ENCODE measurements at regions not wholly inside any gene's neighbourhood (a gene's known extent, or its start where the extent isn't known, plus 50 kb on each side); places are given as distances from the start of the nearest gene placed in this dataset.

DNA sequence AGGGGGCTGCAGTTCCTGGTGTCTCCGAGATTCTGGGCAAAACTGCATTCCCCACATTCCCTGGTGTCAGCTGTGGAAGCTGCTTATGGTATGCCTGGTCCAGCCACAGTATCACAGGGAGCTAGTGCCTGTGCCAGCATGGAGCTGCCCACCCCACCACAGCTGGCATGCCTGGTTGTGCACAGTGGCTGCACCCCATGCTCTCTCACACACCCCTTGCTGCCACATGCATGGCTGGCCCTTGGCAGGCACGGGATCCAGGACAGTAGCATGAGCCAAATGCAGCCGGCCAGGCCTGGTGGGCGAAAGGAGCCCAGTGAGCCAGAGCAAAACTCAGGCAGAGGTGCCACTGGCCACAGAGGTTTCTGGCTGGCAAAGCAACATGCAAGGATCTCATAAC lies 418.0 kb upstream of the SPOCK3 start:
- no peak for DNase-seq

DNA sequence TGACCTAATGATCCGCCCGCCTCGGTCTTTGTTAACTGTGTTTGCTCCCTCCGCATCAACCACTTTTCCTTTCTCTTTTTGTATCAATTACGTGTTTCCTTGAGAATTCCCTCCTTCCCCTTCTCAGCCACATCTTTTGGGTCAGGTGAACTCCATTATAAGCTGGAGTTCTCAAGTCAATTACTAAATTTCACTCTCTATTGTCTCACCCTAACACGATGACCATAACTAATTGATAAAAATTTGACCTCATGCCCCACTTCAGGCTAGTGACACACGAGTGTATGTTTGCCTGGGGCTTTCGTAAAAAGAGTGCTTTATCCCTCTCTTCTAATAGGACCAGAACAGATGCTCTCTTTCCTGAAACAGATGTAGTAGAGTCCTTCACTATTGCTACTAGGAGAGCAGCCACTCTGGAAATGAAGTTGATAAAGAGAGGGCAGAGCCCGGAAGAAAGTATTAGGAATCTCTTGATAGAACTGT lies 403.6 kb upstream of the ANXA10 start:
- no peak for DNase-seq

DNA sequence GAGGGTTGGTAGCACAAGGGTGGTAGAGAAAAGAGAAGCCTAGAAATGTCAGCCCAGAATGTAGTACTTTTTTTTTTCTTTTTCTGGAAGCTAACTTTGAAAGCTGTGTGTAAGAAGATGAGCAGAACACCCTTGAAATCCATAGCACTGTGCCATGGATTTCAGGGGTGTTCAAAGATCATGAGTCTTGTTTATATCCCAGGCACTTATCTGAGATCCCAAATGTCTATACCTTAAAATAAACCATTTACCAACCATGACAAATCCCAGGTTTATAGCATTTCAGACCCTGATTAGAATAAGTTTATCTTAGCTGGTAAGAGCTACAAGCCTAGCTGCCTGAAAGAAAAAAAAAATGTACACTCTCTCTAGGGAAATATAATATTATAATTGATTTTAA lies 389.9 kb upstream of the ANXA10 start:
- DNase-seq, result no peak

DNA sequence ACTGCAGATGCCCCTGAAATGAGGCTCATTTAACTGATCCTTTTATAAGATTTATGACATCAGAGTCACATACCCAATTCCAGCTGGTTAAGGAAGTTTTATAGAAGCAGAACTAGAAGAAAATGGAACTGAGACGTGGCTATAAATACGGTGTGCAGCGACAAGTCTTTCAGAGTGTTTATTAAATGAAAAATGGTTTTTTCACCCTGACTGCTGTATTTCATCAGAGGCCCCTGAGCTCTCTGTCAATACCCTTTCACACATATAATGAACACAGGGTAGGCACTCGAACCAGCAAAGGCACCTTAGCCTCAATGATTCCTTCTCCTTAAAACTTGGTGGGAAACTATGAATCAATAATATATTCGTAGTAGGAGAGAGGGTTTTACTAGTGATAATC lies 380.8 kb upstream of the ANXA10 start:
- no peak for DNase-seq

DNA sequence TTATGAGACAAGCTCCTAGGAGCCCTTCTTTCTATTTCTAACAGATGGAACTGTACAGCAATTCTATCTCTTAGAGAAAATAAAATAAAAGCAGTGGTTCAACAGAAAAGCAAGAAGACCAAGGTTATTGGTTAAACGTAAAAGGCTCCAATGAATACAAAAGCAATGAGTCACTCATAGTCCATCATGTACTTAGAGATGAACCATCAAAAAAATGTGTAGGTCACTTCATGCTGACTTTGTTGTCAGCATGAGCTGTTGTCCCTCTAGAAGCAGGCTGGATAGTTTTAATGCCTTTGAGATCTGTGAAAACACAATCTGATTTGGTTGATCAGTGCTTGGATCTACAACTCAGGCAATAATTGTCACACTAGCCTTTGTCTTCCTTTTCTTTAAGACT lies 378.6 kb upstream of the ANXA10 start:
- no peak for DNase-seq

DNA sequence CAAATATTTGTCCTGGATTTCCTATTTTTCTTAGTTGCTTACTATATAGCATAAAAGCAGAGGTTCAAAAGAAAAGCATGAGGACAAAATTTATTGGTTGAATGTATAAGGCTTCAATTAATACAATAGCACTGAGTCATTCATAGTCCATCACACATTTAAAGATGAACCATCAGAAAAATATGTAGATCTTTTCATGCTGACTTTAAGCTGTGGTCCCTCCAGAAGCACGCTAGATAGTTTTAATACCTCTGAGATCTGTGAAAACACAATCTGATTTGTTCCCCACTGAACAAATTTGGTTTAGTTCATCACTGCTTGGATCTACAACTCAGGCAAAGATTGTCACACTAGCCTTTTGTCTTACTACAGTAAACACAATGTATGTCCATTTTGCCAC lies 377.2 kb upstream of the ANXA10 start:
- DNase-seq, result no peak

DNA sequence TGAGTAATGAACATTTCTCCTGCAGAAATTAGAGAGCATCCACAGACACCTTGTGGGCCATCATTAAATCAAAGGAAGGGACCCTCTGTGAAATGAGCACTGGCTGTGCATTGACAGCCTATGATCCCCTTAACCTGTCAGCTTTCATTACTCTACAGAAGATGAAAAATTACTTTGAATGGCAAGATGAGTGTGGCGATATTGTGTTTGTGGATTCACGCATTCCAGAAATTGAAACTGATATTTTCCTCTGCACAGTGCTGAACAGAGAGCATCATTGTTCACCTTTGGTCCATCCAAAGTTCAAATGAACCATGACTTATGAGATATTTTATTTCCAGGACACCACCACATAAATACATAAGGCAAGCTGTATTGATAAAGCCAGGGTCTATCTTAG lies 374.8 kb upstream of the ANXA10 start:
- DNase-seq, result no peak

DNA sequence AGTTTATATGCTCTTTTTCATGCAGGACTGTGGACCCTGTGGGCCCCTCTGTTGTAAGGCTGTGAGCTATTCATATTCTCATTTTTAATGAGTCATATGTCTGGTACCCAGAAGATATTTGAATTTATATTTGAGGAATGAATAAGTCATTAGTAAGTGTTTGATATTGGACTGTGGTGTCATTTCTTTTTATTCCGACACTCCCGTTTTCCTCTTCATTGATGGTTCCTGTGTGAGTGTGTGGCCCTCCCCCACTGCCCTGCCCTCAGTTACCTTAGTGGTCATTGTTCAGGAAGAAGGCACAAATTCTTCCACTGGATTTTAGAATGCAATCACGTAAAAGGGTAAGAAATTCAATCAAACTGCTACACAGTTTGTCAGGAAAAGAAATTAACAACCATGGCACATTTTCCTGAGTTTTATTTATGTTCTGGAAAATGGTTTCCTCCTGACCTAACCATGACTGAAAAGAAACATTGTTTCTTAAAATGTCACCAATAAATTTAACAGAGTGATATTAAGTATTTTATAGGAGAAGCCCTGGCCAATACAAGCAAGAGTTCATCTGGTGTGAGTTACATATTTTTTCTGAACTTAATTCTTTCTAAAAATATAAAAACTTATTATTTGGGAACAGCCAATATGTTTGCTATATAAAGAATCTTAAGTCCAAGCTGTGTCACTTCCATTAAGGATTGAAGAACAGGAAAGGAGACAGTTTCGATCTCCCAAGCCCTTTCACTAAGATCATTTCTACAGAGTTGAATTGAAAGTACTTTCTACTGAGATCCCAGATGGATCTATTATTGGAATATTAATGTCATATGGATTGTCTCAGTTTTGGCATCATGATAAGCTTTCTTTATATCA lies 370.5 kb upstream of the ANXA10 start:
- no peak for DNase-seq

DNA sequence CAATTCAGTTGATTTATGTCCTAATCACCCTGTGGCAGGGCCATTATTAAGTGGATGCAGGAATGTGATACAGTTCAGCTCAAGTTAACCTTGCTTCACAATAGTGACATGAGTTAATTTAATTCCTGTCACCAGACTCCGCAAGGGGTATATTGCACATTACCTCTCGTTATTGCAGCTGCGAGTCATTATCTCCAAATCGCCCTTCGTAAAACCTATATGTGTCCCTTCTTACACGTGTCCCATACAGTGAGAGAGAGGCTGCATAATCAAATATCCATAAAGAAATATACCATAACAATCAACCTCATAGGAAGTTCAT lies 369.9 kb upstream of the ANXA10 start:
- DNase-seq, result no peak

DNA sequence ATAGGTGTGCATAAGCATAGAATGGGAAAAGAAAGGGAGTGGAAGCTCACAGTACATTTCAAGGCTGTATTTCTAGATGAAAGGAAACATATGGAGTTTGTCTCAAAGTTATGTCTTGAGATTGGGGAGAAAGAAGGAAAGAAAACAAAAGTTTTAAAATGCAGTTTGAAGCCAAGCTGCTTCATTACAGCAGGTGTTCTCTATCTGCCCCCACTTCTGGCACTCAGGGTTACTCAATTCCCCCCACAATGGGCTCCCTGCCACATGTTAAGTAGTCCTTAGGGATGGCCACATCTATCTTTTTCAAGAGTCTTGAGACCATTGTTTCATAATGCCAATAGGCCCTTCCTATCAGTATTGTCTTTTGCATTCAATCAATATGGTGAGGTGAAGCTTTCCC lies 367.4 kb upstream of the ANXA10 start:
- DNase-seq, result no peak

DNA sequence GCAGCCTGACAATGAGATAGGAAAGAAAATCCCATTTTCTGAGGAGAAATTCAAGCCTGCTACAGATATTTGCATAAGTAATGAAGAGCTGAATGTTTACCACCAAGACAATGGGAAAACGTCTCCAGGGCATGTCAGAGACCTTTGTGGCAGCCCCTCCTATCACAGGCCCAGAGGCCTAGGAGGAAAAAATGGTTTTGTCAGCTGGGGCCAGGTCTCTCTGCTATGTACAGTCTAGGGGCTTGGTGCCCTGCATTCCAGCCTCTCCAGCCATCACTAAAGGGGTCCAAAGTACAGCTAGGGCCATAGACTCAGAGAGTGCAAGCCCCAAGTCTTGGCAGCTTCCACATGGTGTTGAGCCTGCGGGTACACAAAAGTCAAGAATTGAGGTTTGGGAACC lies 361.6 kb upstream of the ANXA10 start:
- DNase-seq, result no peak

DNA sequence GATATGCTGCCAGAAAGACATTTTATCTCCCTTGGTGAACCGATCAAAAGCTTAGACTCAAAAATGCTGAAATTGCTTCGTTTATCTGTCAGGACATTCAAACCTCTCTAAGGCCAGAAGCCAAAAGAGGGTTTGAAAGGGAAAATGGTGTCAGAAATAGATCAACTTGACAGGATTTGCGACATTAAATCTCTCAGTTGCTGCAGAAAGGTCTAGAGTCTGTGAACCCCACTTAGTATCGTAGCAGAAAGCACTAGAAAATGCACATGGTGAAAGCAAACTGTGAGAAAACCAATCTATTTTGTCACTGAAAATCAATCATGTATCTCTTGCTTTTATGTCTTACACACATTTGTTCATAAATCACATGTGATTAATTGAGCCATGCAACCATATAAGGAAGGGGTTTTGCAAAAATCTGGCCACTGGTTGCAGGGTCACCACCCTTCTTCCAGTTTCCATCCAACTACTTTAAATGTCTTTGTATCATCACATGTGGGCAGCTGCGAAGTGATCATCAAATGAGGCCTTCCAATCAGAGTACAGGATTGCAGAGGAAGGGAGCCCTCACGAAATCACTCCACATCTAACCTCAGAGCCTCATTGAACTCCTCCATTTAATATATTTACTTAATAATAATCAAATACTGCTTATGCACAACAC lies 347.2 kb upstream of the ANXA10 start:
- no peak for DNase-seq

DNA sequence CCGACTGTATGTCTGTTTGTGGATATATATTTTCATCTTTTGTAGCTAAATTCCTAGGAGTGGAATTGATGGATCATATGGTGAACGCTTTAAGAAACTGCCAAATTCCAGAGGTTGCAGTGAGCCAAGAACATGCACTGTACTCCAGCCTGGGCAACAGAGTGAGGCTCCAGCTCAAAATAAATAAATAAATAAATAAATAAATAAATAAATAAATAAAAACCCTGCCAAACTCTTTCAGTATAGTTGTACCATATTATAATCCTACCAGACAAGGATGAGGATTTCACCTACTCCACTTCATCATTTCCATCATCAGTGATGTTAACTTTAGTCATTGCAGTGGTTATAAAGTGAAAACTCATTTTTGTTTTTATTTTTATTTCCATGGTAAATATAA lies 325.1 kb upstream of the ANXA10 start:
- no peak for DNase-seq

DNA sequence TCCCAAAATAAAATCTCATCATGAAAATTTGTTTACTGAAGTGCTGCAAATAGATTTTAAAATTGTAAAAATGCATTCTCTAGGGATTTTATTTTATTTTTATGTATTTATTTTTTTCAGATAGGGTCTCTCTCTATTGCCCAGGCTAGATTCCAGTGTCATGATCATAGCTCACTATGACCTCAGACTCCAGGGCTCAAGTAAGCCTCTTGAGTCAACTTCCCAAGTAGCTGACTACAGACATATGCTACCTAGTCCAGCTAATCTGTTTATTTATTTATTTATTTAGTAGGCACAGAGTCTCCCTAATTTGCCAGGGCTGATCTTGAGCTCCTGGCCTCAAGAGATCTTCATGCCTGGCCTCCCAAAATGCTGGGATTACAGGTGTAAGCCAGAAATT lies 317.7 kb upstream of the ANXA10 start:
- no peak for DNase-seq

DNA sequence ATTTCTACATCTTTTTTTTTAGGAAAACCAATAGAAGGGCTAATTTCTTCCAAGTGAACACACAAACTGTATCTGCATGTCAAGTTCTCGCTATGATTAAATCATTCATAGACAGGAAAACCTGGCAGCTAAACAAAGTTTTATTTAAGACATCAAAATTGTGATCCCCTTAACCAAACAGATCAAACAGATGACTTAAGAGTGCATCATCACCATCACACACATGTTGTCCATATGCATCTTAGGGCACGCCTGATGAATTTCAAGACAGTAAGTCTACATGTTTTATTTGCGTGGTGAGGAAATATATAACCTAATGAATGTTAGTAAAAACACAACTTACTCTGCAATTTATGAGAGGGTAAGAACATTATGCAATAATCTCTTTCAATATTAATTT lies 317.0 kb upstream of the ANXA10 start:
- DNase-seq, result no peak

DNA sequence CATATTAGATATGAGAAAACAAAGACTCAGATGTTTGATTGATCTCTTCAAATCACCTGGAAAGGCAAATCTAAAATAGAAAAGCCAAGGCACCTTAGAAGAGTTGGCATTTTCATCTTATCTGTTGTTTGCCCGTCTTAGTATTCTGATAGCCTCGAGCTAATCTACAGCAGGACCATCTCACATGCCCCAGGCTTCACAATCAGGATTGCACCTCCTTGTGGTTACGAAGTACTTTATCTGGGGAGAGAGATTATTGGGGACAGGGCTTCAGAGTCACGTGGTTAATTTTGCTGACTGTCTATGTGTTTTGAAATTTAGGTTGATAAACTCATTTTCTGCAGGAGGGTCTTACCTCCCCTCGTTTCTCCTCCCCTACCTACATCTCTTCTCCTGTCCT lies 313.1 kb upstream of the ANXA10 start:
- DNase-seq, result no peak

DNA sequence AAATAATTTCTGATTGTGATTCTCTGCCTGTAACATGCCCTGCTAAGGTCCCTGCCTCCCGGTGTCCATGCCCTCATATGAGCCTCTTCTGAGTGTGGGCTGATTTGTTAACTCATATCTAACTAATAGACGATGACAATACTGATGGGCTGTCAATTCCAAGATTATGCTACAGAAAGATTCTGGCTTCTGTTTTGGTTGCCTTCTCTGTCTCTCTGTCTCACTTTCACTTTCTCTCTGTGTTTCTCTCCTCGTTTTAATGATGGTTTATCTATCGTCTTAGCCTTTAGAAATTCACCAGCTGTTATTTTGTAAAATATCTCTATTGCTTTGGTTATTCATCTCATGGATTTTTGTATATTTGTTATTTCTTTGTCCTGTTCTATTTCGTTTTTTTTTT lies 312.5 kb upstream of the ANXA10 start:
- DNase-seq, result no peak

DNA sequence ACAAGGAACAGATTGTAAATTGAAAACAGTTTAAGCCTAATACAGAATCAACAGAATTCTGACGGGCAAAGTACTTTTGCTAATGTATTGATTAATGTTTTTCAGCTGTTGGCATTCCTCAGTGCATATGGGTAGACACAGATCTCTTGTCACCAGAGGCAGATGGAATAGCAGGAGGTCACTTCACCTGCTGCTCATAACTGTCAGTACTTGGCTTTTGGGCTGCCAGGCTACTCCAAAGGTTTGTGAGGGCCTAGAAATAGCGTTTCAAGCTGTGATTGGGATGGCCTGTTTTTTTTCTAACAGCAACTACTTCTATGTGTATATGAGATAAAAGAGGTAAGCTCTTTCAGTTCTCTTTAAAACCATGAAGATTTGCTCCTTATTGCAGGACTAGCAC lies 307.5 kb upstream of the ANXA10 start:
- no peak for DNase-seq

DNA sequence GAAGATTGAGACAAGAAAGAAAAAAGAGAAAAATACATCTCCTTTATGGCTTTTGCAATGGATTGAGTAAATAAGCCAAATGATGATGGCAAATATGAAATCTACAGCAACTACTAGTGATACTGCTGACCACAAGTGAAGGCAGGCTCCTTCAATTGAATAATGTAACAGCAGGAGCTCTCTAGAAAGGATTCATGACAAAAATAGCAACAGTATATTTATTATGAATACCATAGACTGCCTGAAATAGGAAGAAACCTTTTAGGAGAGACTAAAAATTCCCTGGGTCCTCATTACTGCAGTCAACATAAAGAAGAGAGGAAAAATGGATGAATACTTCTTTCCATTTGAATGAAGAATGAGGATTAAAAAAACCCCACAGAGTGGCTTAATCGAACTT lies 306.8 kb upstream of the ANXA10 start:
- no peak for DNase-seq

DNA sequence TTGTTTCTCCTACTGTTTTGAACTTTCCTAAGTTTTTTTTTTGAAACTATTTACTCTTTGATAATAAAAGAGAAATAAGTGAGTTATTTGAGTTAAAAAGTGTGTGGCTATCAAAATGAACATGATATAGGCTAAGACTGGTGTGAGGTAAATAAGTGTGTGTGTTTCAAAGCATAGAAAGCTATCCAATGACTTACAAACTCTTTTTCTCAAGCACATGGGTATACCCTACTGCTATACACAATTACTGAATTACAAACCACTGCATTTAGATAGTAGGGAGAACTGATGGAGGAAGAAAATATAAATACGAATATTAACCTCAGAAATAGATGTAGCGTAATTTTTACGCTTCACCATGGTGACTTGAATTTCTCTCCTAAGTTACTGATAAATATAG lies 305.8 kb upstream of the ANXA10 start:
- DNase-seq, result no peak

DNA sequence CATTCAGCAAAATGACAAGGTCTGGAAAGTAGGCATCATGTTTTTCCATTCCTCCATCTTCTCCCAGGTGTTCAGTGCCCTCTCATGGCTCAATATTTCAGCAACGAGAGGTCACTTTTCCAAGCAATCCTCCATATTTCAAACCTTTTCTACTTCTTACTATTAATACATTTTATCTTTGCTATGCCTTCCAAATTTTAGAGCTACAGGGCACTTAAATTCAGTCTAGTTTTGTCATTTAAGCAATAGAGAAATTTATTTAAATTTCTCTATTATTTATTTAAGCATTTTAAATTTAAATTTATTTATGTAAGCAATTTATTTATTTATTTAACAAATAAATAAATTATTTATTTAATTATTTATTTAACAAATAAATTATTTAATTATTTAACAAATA lies 305.1 kb upstream of the ANXA10 start:
- no peak for DNase-seq

DNA sequence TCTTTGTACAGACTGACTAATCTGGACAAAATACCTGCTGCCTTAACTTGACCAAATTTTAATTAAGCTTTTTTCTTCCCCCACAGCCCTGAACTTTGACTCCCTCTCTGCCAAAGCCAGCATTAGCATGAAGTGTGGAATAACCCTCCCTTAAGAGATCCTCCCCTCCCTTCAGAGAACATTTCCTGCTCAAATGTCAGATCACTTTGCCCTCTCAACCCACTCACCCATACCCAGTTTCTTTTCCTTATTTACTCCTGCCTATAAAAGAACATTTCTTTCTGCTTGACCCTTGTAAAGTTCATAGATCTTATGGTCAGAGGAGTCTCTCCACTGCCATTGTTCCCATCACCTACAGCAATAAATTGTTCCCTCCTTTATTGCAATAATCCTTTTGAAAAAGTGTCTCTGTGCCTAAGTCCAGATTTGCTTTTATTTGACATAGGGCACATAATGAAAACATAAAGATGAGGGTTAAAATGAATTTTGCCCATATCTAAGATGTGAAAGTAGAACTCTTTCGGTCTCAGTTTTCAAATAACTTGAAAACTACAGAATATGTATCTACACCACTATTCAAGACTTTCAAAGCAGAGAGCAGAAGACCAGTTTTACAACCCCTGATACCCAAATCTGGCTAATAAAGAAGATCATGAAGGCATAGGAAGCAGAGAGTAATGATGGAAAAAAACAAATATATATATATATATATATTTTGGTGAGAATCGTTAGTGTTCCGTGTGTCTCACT lies 289.7 kb upstream of the ANXA10 start:
- no peak for DNase-seq

DNA sequence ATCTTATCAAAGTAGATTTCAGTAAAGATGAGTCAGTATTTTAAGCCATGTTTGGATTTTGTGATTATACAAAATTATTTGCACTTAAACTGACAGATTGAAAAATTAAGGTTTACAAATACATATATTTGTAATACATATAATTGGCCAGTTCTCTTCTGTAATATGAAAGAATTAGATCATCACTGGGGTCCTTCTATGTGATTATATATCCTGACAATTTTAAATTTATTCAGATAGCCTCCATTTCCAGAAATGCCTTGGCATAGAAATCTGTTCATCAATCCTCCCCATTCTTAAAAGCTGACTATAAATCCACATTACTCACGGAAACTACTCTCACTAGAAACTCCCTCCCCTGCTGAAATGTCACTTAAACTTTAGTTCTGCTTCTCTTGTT lies 280.4 kb upstream of the ANXA10 start:
- DNase-seq, result no peak
